HTR-8/SVneo (cell line): ENCODE measurements at regions not wholly inside any gene's neighbourhood (a gene's known extent, or its start where the extent isn't known, plus 50 kb on each side); places are given as distances from the start of the nearest gene placed in this dataset.
A peak's percentile ranks its signal among the peaks of the same experiment; 100 is the strongest.

Experiments used
- DNase-seq: peaks from one replicate; pipeline ENCODE4 v3.0.0; 2011; ENCODE audit warnings: low spot score, mixed read lengths; ENCODE audit not compliant: insufficient read length
- FAIRE-seq: peaks from 2 replicates; lab custom pipeline; 2011; peaks lifted over from hg19 to GRCh38; lab: Jason Lieb, UNC

- FAIRE-seq, result no peak
- DNase-seq, result no peak
These were observed 368.5 kb upstream of the SYNCRIP start for GRCh38 chr6:86010915-86011786.

DNA sequence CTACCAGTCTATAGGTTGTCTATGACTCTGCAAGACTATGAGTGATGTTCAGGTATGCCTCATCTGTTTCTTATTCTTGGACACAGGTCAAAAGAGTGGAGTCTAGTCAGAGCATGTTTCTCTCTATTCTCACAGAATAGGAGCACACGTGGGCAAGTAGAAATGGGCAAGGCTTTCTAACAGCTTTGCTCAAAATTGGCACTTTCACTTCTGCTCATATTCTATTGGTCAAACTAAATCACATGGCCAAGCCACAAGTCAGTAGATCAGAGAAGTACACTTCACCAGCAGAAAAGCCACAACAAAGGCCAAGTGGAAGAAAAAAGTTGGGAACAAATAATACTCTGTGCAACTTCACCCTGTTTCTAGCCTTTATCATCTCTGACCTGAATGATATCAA is 354.5 kb upstream of the SYNCRIP start:
- no peak for DNase-seq
- FAIRE-seq, result no peak

DNA sequence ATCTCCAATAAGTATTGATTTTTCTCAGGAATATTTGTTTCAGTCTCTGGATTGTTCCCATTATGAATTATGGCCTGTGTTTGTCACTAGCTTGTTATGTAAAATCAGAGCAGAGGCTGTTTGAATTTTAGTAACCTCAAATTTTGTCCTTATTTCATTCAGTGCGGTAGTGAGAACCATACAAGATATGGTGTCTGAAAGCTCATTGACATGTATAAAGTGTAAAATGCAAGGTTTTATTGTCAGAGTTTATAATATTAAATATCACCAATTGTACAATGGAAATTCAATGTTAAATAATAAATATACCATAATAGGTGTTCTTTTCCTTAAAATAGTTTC is 353.3 kb upstream of the SYNCRIP start:
- DNase-seq, result no peak
- no peak for FAIRE-seq

DNA sequence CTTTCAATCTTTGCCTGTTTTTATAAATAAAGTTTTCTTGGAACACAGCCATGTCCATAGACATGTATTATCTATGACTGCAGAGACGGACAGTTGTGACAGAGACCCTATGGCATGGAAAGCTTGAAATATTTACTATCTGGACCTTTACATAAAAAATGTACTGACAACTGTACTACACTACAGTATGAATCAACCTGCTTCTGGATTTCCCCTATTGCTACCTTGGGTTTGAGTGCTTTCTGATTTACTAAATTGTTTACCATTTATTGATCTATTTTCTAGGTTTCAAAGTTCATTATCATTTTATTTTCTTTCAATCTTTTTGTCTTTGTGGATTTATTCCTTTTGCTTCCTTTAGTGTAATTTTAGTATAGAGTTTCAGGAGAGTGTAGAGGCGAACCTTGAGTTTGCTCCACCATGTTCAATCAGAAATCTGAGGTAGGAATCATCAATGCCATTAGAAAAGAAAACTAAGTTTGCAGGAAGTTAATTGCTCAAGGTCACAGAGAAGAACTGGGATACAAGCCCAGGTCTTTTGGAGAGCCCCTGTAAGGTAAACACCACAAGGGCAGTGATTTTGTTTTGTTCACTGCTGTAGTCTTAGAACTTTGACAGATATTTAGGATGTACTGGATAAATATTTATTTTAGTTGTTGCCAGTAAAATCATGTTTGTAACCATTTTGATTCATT is 352.8 kb upstream of the SYNCRIP start:
- FAIRE-seq (no peak), DNase-seq (no peak)

DNA sequence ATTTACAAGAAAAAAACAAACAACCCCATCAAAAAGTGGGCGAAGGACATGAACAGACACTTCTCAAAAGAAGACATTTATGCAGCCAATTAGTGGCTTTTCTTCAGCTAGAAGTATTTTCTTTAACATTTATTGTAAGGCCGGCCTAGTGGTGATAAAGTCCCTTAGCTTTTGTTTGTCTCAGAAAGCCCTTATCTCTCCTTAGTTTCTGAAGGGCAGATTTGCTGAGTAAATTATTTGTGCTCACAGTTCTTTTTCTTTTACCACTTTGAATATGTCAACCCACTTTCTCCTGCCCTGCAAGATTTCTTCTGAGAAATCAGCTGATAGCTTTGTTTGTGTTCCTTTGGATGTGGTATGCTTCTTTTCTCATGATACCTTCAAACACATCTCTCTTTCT is 344.0 kb upstream of the SYNCRIP start:
- FAIRE-seq, result no peak
- DNase-seq, result no peak

DNA sequence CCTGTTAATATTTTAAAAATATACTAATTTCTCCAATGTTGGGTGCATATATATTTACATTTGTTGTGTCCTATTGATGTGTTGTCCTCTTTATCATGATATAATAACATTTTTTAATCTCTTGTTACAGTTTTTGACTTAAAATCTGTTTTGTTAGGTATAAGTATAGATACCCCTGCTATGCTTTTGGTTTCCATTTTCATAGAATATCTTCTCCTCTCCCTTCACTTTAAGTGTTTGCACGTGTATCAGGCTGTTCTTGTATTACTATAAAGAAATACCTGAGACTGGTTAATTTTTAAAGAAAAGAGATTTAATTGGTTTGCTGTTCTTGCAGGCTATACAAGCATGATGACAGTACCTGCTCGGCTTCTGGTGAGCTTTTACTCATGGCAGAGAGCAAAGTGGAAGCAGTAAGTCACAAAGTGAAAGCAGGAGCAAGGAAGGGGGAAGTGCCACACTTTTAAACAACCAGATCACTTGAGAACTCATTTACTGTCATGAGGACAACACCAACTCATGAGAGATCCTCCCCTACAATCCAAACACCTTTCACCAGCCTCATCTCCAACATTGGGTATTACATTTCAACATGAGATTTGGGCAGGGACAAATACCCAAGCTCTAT is 340.5 kb upstream of the SYNCRIP start:
- FAIRE-seq, result no peak

GRCh38 chr6:85977661-85978060 is 335.0 kb upstream of the SYNCRIP start:
- FAIRE-seq (no peak), DNase-seq (no peak)

More for the DNA sequence above, 340.5 kb upstream of the SYNCRIP start:
- no peak for DNase-seq

DNA sequence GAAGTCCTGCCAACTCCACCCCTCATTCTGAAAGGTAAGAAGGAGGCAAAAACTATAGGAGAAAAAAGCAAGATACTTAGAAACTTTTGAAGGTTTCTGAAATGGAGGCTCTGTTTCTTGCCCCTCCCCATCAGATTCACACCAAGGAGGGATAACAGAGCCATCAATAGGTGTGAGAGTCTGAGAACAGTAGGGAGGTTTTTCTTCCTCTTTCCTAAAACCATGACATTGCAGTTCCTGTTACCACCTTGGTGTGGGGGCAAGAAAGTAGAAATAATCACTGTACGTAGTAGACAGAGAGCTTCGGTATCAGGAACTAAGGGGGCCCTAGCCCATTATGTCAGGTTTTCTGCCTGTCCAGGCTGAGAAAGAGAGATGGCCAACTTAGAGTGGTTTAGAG is 333.3 kb upstream of the SYNCRIP start:
- FAIRE-seq, result no peak
- DNase-seq, result no peak

GRCh38 chr6:85971238-85971637 is 328.6 kb upstream of the SYNCRIP start:
- no peak for FAIRE-seq

DNA sequence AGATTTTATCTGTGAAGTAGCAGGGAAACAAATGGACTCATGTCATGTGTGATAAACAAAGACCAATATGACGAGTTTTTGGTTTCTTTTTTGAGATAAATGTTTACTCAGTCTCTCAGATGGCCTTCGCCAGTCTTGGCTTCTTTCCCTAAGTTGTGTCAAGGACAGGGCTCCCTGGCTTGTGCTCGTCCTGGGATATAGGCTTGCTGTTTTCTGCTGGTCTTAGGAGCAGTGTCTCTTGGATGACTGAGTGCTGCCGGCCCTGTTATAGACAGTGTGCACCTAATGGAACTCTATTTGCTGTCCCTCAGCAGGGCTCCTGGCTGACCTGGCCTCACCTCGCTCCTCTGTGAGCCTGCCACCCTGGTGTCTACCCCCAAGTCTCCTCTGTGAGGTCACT is 324.1 kb upstream of the SYNCRIP start:
- DNase-seq (no peak), FAIRE-seq (no peak)

More at GRCh38 chr6:85971238-85971637, 328.6 kb upstream of the SYNCRIP start:
- DNase-seq, result no peak

- no peak for FAIRE-seq
- DNase-seq, result no peak
These were observed 319.1 kb upstream of the SYNCRIP start for GRCh38 chr6:85961746-85962145.

GRCh38 chr6:85961125-85961524 is 318.4 kb upstream of the SYNCRIP start:
- DNase-seq (no peak), FAIRE-seq (no peak)

DNA sequence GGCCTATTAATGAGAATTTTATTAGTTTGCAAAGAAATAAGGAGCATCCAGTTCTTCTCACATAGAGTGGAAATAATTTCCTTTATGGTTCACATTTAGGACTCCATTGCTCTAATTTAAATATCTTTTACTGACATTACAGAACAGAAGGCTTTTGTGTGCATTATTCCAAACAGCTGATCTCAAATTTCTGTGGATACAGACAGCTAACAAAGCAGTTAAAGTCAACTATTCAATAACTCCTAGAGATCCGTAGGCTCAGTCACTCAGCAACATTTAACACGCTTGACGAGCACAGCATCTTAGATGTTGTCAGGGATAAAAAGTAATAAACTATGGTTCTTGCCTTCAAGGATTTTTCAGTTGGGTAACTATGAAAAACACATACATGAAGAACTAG is 305.8 kb upstream of the SYNCRIP start:
- no peak for FAIRE-seq
- DNase-seq, result no peak

DNA sequence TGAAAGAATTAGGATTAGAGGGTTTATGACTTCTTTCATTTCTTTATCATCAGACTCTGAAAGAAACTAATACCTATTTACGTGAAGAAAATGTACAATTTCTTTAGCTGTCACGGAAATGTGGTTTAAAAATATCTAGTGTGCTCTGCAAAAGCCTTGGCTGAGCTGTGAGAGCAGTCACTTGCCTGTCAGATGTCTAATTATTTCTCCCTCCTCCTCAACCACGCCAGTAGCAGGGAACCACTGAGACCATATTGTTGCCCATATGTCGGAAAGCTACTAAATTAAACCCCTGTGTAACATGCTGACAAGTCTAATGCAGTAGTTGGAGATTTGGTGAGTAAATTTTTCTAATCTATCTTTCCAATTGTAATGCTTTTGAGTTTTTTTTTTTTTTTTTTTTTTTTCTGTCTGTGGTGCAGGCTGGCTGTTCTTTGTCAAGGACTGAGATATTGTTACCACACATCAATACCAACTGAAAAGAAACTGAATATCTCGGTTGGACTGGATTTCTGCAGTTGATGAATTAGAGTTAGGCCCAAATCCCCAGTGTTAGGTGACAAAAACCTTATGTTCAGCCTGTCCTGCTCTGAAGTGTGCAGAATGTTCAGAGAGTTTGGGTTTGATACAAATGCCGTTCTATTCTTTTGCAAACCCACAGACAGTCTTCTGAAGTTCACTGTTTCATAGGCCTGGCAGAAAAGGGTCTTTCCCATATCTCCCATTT is 302.9 kb upstream of the SYNCRIP start:
- no peak for FAIRE-seq
- DNase-seq, result no peak

DNA sequence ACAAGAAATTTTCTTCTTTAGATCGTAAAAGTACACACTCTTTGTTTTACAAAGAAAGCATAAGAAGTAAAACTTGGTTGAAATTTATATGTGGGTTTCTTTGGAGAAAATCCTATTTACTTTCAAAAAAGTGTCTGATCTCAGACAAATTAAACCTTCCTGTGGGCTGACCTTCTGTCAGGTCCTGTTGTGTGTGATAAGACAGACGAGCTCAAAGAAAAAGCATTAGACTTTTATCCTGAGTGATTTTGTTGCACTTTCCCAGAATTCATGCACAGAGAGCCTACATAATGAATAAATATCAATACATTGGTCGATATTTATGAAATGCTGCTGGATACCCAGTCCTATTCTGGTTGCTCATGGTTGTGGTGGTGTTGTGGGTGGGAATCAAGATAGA is 302.1 kb upstream of the SYNCRIP start:
- no peak for FAIRE-seq

DNA sequence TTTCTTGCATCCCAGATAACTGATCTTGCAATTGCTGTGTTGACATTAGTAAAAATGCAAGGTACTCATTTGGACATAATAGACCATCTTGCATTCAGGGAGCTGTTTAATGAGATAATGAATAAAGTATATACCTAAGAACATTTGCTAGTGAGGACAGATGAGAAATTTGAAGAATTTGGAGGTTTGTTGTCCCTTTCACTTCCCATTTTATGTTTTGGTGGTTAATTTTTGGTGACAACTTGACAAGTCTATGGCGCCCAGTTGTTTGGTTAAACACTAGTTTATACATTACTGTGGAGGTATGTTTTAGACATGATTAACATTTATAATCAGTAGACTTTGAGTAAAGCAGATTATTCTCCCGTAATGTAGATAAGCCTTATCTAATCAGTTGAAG is 300.2 kb upstream of the SYNCRIP start:
- DNase-seq (no peak), FAIRE-seq (no peak)

More for the DNA sequence above, 302.1 kb upstream of the SYNCRIP start:
- DNase-seq, result no peak

DNA sequence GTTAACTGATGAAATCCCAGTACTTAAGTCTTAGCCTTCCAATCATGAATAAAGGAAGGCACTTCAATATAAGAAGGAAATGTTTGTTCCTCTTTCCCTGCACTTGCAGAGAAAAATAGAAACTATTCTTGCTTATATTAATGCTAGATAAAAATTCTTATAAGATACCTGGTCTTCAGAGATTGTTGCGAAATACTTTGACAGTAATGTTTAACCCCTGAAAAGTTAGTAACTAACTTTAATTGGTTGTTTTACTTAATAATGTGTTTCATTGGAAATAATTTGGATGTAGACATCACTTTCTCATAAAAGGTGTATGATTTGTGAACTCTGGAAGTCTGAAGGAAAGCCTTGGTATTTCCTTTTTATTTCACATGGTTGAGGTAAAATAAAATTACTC is 294.2 kb upstream of the SYNCRIP start:
- DNase-seq (no peak), FAIRE-seq (no peak)

DNA sequence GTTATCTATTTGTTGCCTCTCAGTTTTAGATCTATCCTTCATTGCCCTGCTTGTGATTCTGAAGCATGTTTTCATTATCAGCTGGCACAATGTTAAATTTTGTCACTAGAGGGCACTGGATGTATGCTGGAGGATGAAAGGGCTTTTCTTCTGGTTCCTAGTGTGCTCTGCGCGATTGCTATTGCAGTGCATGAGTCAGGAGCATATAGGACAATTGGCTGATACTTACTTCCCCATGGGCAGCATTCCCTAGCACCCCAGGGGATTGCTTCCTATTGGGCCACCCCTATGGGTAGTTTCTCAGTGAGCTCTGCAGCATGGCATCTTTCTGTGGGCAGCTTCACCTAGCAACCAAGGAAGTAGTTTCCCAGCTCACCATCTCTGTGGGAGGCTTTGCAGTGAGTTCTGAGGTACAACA is 280.3 kb upstream of the SYNCRIP start:
- DNase-seq (peak; percentile 15), FAIRE-seq (no peak)

DNA sequence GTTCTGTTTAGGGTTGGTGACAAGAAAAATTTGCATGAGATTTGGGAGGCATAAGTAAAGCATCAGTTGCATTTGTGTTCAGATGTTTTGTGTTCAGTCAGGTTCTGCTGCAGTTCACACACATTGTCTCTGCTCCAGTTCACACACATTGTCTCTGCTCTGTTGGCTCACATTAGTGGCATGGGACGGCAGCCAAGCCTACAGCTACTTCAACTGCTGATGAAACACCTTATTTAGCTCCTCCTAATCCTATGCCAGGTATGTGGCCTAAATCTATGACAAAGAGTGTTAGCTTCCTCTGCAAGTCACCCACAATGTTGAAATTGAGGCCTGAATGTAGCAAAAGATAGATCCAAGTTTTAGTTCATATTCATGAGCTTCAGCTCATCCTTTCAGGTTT is 278.1 kb upstream of the SYNCRIP start:
- FAIRE-seq (no peak), DNase-seq (no peak)

- no peak for DNase-seq
- FAIRE-seq, result no peak
These were observed 274.8 kb upstream of the SYNCRIP start for GRCh38 chr6:85917522-85917921.

DNA sequence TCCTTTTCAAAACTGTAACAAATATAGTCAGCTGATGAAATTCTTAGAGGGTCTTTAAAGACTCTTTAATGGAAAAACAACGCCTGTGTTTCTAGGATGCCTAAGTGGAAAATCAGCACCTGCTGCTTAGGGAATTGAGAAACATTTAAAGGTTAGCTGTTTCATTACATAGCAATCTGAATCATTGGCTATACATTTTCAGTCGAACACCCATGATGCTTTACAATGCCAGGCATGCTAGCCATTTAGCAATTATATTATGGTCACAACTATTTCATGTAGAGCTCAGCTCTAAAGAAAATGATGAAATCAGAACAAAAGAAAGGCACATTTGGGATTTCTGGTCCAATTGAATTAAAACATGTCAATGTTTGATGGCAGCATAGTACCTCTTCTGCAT is 270.3 kb upstream of the SYNCRIP start:
- no peak for FAIRE-seq
- DNase-seq, result no peak
